A549 (cell line): ENCODE measurements at regions not wholly inside any gene's neighbourhood (a gene's known extent, or its start where the extent isn't known, plus 50 kb on each side); places are given as distances from the start of the nearest gene placed in this dataset.
"Not testable (repeated sequence)": the region's sequence is repeated elsewhere in the genome, so short reads cannot be mapped to it uniquely, and the experiment has no call there.

ENCODE experiments used
- ATAC-seq, 2 experiments: fragments of 200-7000 bp in 1 of 2; fragments of >200 bp in 1 of 2; cut with Nextera tagmentation in 1 of 2; cut with Tn5 transposase in 1 of 2; 3 replicates each; pipeline versions ENCODE4 v1.8.0 to v1.9.1; 2018 to 2020; ENCODE audit warnings: mild to moderate bottlenecking in 1 of 2, moderate library complexity in 1 of 2
- CTCF ChIA-PET: fragments of 300-600 bp; sonication (Branson Sonifier 250); formaldehyde crosslinking; extraction: SDS; loops from one replicate; lab custom pipeline; 2021; ENCODE audit warnings: antibody characterized with exemption, inconsistent platforms; lab: Yijun Ruan, JAX
- POLR2A ChIA-PET: fragments of 350-600 bp; formaldehyde crosslinking; extraction: SDS; loops from one replicate; lab custom pipeline; 2021; ENCODE audit warnings: antibody characterized with exemption, inconsistent platforms; lab: Yijun Ruan, JAX
- DNase-seq, 2 experiments: peaks; one replicate each; pipeline versions ENCODE4 v3.0.0 to v3.0.0-alpha.2; 2011 to 2016; ENCODE audit warnings: low read depth in 1 of 2, low spot score in 1 of 2
- FAIRE-seq: peaks from 2 replicates; lab custom pipeline; 2011; peaks lifted over from hg19 to GRCh38; lab: Jason Lieb, UNC
- H3K27ac ChIP-seq, 2 experiments: fragments of >200 bp; sonication (Bioruptor Twin); formaldehyde crosslinking; 3 replicates each; pipeline ENCODE4 v1.5.1; 2016 to 2017
- H3K4me1 ChIP-seq: fragments of >200 bp; sonication (Bioruptor Twin); formaldehyde crosslinking; 3 replicates; pipeline ENCODE4 v1.6.1; 2016
- H3K4me2 ChIP-seq: fragments of >200 bp; sonication (Bioruptor Twin); formaldehyde crosslinking; 3 replicates; pipeline ENCODE4 v1.6.1; 2016
- H3K4me3 ChIP-seq: fragments of >200 bp; sonication (Bioruptor Twin); formaldehyde crosslinking; 3 replicates; pipeline ENCODE4 v1.5.1; 2016
- H3K9me3 ChIP-seq: fragments of >200 bp; sonication (Bioruptor Twin); formaldehyde crosslinking; 3 replicates; pipeline ENCODE4 v1.6.1; 2016
- RAD21 ChIP-seq, 2 experiments: fragments of >200 bp in 1 of 2; sonication (Bioruptor Twin) in 1 of 2; formaldehyde crosslinking in 1 of 2; IDR thresholded peaks in 1 of 2; conservative IDR thresholded peaks in 1 of 2; 2 replicates in 1 of 2; 3 replicates in 1 of 2; pipeline ENCODE4 v1.6.1; 2012 to 2018; ENCODE audit warnings: inconsistent platforms in 1 of 2
- WGBS: methylation state at CpG from one replicate; pipeline ENCODE4 v1.1.6; 2017; ENCODE audit errors: missing lambda C conversion rate; 5-methylcytosine and 5-hydroxymethylcytosine counted together

GRCh38 chr7:76924756-76925155 lies 107.4 kb downstream of the SPDYE17 start:
- DNase-seq (peak in 1 of 2 experiments; percentile 10), ATAC-seq (peak in 1 of 2 experiments; percentile 76; a peak in 3 of 6 replicates)
- H3K4me1 ChIP-seq, H3K27ac ChIP-seq, H3K4me3 ChIP-seq, POLR2A ChIA-PET, H3K4me2 ChIP-seq, CTCF ChIA-PET, H3K9me3 ChIP-seq, FAIRE-seq: not testable (repeated sequence)
- 47% methylated on average over 4 of the region's 4 CpGs for WGBS
- peak in 1 of 2 experiments; percentile 23; a peak in 3 of 5 replicates for TF ChIP-seq RAD21 (conservative IDR thresholded peaks at IDR 0.05 in 1 of 2, IDR thresholded peaks at IDR 0.05 in 1 of 2)

DNA sequence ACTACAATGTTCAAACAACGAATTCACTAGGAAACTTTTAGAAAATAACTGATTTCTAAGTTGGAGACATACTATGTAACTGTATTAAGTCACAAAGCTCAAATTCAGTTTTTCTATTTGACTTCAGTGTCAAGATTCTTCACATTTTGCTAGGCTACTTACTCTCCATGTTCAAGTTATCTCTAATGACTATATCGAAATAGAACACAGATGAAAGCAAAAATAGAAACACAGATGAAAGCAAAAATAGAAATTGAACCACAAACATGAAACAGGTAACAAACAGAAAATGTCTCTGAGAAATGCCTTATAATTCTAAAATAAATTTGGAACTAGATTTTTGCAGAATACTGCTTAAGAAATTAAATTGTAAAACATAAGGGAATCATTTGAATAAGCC lies 113.5 kb downstream of the SPDYE17 start:
- H3K4me2 ChIP-seq, ATAC-seq, H3K4me3 ChIP-seq, CTCF ChIA-PET, H3K27ac ChIP-seq, FAIRE-seq, POLR2A ChIA-PET, DNase-seq, H3K9me3 ChIP-seq, H3K4me1 ChIP-seq: not testable (repeated sequence)
- 3% methylated on average over 2 of the region's 2 CpGs for WGBS

GRCh38 chr7:76914361-76914760 lies 117.8 kb downstream of the SPDYE17 start:
- H3K4me2 ChIP-seq, H3K9me3 ChIP-seq, ATAC-seq, H3K4me3 ChIP-seq, H3K27ac ChIP-seq, DNase-seq, CTCF ChIA-PET, FAIRE-seq, POLR2A ChIA-PET, H3K4me1 ChIP-seq: not testable (repeated sequence)
- 7% methylated on average over 1 of the region's 1 CpG for WGBS

GRCh38 chr7:76912011-76912814 lies 119.9 kb downstream of the SPDYE17 start:
- DNase-seq, ATAC-seq, H3K9me3 ChIP-seq, H3K4me3 ChIP-seq, H3K27ac ChIP-seq, CTCF ChIA-PET, H3K4me1 ChIP-seq, FAIRE-seq, POLR2A ChIA-PET: not testable (repeated sequence)
- peak overlapping the region; percentile 56 for H3K4me2 ChIP-seq
- WGBS = 48% methylated on average over 4 of the region's 4 CpGs

DNA sequence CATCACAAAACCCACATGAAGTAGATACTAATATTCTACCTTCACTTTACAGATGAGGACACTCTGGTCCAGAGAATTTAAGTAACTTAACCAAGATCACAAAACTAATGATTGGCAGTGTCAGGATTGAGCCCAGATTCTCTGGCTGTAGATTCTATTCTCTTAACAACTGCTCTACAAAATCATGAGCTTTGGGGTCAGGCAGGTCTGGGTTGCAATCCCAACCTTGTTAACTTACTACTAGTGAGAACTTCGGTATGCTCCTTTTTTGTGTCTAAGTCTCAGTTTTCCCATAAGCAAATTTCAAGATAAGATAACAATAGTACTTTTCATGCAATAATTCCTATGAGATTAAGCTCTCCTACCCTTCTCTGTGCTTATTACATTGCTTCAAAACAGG lies 127.5 kb downstream of the SPDYE17 start:
- FAIRE-seq, CTCF ChIA-PET, ATAC-seq, H3K9me3 ChIP-seq, DNase-seq, POLR2A ChIA-PET, H3K4me1 ChIP-seq, H3K27ac ChIP-seq, H3K4me2 ChIP-seq, H3K4me3 ChIP-seq: not testable (repeated sequence)
- no CpG with 5 or more reads among the region's 1 CpG for WGBS

- H3K27ac ChIP-seq, ATAC-seq, DNase-seq, FAIRE-seq, CTCF ChIA-PET, H3K4me2 ChIP-seq, H3K9me3 ChIP-seq, H3K4me3 ChIP-seq, POLR2A ChIA-PET, H3K4me1 ChIP-seq: not testable (repeated sequence)
- 59% methylated on average over 6 of the region's 6 CpGs for WGBS
These were observed 130.0 kb downstream of the SPDYE17 start for GRCh38 chr7:76901944-76902710.

- ATAC-seq, H3K9me3 ChIP-seq, H3K4me3 ChIP-seq, H3K27ac ChIP-seq, FAIRE-seq, DNase-seq, H3K4me2 ChIP-seq, H3K4me1 ChIP-seq, POLR2A ChIA-PET, CTCF ChIA-PET: not testable (repeated sequence)
- WGBS = 85% methylated on average over 5 of the region's 5 CpGs
These were observed 133.4 kb downstream of the SPDYE17 start for GRCh38 chr7:76898807-76899206.

DNA sequence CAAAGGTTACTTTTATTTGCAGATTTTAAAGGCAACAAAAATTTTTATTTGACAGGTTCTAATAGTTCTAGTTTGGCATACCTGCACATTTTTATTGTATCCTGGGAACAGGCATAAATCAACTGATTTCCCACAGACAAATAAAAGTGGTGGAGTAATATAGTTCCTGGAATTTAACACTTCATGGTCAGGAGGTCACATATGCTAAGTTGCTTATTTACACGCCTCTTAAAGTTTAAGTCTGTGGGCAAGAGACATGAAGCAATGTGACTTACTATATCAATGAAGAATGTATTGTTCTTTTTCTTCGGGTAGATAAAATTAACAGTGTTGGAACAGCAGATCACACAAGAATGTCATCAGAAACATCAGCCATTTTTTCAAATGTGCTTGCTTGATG lies 135.2 kb downstream of the SPDYE17 start:
- FAIRE-seq, ATAC-seq: not testable (repeated sequence)
- 54% methylated on average over 2 of the region's 2 CpGs for WGBS

GRCh38 chr7:76895696-76896095 lies 136.5 kb downstream of the SPDYE17 start:
- H3K4me1 ChIP-seq, H3K4me3 ChIP-seq, ATAC-seq, H3K27ac ChIP-seq, DNase-seq, H3K9me3 ChIP-seq, POLR2A ChIA-PET, CTCF ChIA-PET, H3K4me2 ChIP-seq: not testable (repeated sequence)
- WGBS = 56% methylated on average over 4 of the region's 4 CpGs
- FAIRE-seq = peak; percentile 63

More for the DNA sequence above, 135.2 kb downstream of the SPDYE17 start:
- POLR2A ChIA-PET, DNase-seq, H3K4me3 ChIP-seq, H3K4me1 ChIP-seq, H3K9me3 ChIP-seq, CTCF ChIA-PET, H3K27ac ChIP-seq, H3K4me2 ChIP-seq: not testable (repeated sequence)

GRCh38 chr7:76891771-76892170 lies 140.4 kb downstream of the SPDYE17 start:
- FAIRE-seq, H3K4me1 ChIP-seq, H3K4me2 ChIP-seq, H3K27ac ChIP-seq, DNase-seq, CTCF ChIA-PET, ATAC-seq, H3K4me3 ChIP-seq, POLR2A ChIA-PET, H3K9me3 ChIP-seq: not testable (repeated sequence)
- 23% methylated on average over 1 of the region's 1 CpG for WGBS
